ENCODE measurements at regions not wholly inside any gene's neighbourhood (a gene's known extent, or its start where the extent isn't known, plus 50 kb on each side); places are given as distances from the start of the nearest gene placed in this dataset.

GRCh38 chr4:123624959-123625358, 228.4 kb downstream of the SPRY1 start:
- H3K79me2 ChIP-seq (ENCODE audit: control insufficient read depth, insufficient read depth, low read length) = no peaks in the 10 kb centered on the region
- no peak for DNase-seq (ENCODE audit: low read depth in 2 of 2)
- no peak for TF ChIP-seq CTCF (conservative IDR thresholded peaks at IDR 0.05 in 1 of 2, IDR thresholded peaks at IDR 0.05 in 1 of 2; ENCODE audit: low read depth in 1 of 2, low read length in 2 of 2)
- no peak for TF ChIP-seq EZH2 (IDR thresholded peaks at IDR 0.05; ENCODE audit: low read length, missing control alignments)
- no peaks in the 10 kb centered on the region for H3K9me3 ChIP-seq (ENCODE audit: control insufficient read depth, insufficient read depth, low read depth, low read length)
- H3K27me3 ChIP-seq (ENCODE audit: control insufficient read depth, insufficient read depth, low read length) = no peaks in the 10 kb centered on the region
- H3K4me3 ChIP-seq (replicated peaks in 1 of 4; ENCODE audit: control extremely low read depth in 1 of 4, insufficient read depth in 1 of 4, low read depth in 3 of 4, low read length in 4 of 4) = no peak overlapping the region
- H3K36me3 ChIP-seq (ENCODE audit: control insufficient read depth, insufficient read depth, low read length) = no peaks in the 10 kb centered on the region
- no peak overlapping the region for H3K9ac ChIP-seq (ENCODE audit: insufficient read depth, low read length)
- H3K27ac ChIP-seq (ENCODE audit: insufficient read depth, low read length) = no peak overlapping the region
- no peak overlapping the region for H2AFZ ChIP-seq (ENCODE audit: low read length)
- no peaks in the 10 kb centered on the region for H4K20me1 ChIP-seq (ENCODE audit: control insufficient read depth, extremely low read depth, insufficient read depth, low read length)
- H3K4me2 ChIP-seq (ENCODE audit: extremely low read depth, insufficient read depth, low read length) = no peak overlapping the region
- H3K4me1 ChIP-seq (ENCODE audit: control insufficient read depth, extremely low read depth, insufficient read depth, low read length) = no peaks in the 10 kb centered on the region

- TF ChIP-seq CTCF (conservative IDR thresholded peaks at IDR 0.05 in 1 of 2, IDR thresholded peaks at IDR 0.05 in 1 of 2; ENCODE audit: low read depth in 1 of 2, low read length in 2 of 2) = no peak
- no peak for TF ChIP-seq EZH2 (IDR thresholded peaks at IDR 0.05; ENCODE audit: low read length, missing control alignments)
- H3K79me2 ChIP-seq (ENCODE audit: control insufficient read depth, insufficient read depth, low read length) = no peaks in the 10 kb centered on the region
- no peak overlapping the region for H3K4me3 ChIP-seq (replicated peaks in 1 of 4; ENCODE audit: control extremely low read depth in 1 of 4, insufficient read depth in 1 of 4, low read depth in 3 of 4, low read length in 4 of 4)
- H3K9ac ChIP-seq (ENCODE audit: insufficient read depth, low read length) = no peak overlapping the region
- H3K27ac ChIP-seq (ENCODE audit: insufficient read depth, low read length) = no peak overlapping the region
- no peak overlapping the region for H2AFZ ChIP-seq (ENCODE audit: low read length)
- no peaks in the 10 kb centered on the region for H3K4me1 ChIP-seq (ENCODE audit: control insufficient read depth, extremely low read depth, insufficient read depth, low read length)
- H4K20me1 ChIP-seq (ENCODE audit: control insufficient read depth, extremely low read depth, insufficient read depth, low read length) = no peaks in the 10 kb centered on the region
- H3K36me3 ChIP-seq (ENCODE audit: control insufficient read depth, insufficient read depth, low read length) = no peaks in the 10 kb centered on the region
- H3K9me3 ChIP-seq (ENCODE audit: control insufficient read depth, insufficient read depth, low read depth, low read length) = no peaks in the 10 kb centered on the region
- no peaks in the 10 kb centered on the region for H3K27me3 ChIP-seq (ENCODE audit: control insufficient read depth, insufficient read depth, low read length)
- H3K4me2 ChIP-seq (ENCODE audit: extremely low read depth, insufficient read depth, low read length) = no peak overlapping the region
- DNase-seq (ENCODE audit: low read depth in 2 of 2) = no peak
Observed at GRCh38 chr4:123628288-123628687, 231.7 kb downstream of the SPRY1 start.

- Histone ChIP-seq H2AFZ (ENCODE audit: low read length) (peak overlapping the region; percentile 54), H3K27me3 (ENCODE audit: control insufficient read depth, insufficient read depth, low read length) (no peaks in the 10 kb centered on the region), H3K36me3 (ENCODE audit: control insufficient read depth, insufficient read depth, low read length) (no peaks in the 10 kb centered on the region), H4K20me1 (ENCODE audit: control insufficient read depth, extremely low read depth, insufficient read depth, low read length) (no peaks in the 10 kb centered on the region), H3K27ac (ENCODE audit: insufficient read depth, low read length) (no peak overlapping the region), H3K4me3 (replicated peaks in 1 of 4; ENCODE audit: control extremely low read depth in 1 of 4, insufficient read depth in 1 of 4, low read depth in 3 of 4, low read length in 4 of 4) (no peak overlapping the region), H3K9me3 (ENCODE audit: control insufficient read depth, insufficient read depth, low read depth, low read length) (no peaks in the 10 kb centered on the region), H3K4me2 (ENCODE audit: extremely low read depth, insufficient read depth, low read length) (peak overlapping the region; percentile 13), H3K4me1 (ENCODE audit: control insufficient read depth, extremely low read depth, insufficient read depth, low read length) (no peaks in the 10 kb centered on the region), H3K9ac (ENCODE audit: insufficient read depth, low read length) (no peak overlapping the region), H3K79me2 (ENCODE audit: control insufficient read depth, insufficient read depth, low read length) (no peaks in the 10 kb centered on the region)
- TF ChIP-seq EZH2 (IDR thresholded peaks at IDR 0.05; ENCODE audit: low read length, missing control alignments) (no peak), CTCF (conservative IDR thresholded peaks at IDR 0.05 in 1 of 2, IDR thresholded peaks at IDR 0.05 in 1 of 2; ENCODE audit: low read depth in 1 of 2, low read length in 2 of 2) (no peak)
- DNase-seq (ENCODE audit: low read depth in 2 of 2) = peak; percentile 23 to 32
Observed at GRCh38 chr4:123631786-123632692, 235.4 kb downstream of the SPRY1 start.

Data from fibroblast of lung (primary cell).